Motor neuron (in vitro differentiated cells): ENCODE measurements at regions not wholly inside any gene's neighbourhood (a gene's known extent, or its start where the extent isn't known, plus 50 kb on each side); places are given as distances from the start of the nearest gene placed in this dataset.
"Not testable (repeated sequence)": the region's sequence is repeated elsewhere in the genome, so short reads cannot be mapped to it uniquely, and the experiment has no call there.

Experiments
- ATAC-seq, 8 experiments: fragments of 200-7000 bp; cut with Tn5 transposase; replicated peaks in 6 of 8; 2 replicates each; pipeline ENCODE4 v1.8.0; 2021; ENCODE audit warnings: mild to moderate bottlenecking in 8 of 8, moderate library complexity in 8 of 8
- H3K27ac ChIP-seq, 2 donors: fragments of 250-450 bp; sonication (Bioruptor Pico); 2 replicates each; pipeline ENCODE4 v1.9.0; 2021; ENCODE audit warnings: antibody characterized with exemption in 2 of 2, mild to moderate bottlenecking in 2 of 2, moderate library complexity in 1 of 2
- H3K4me1 ChIP-seq, 2 donors: fragments of 250-450 bp; sonication (Bioruptor Pico); replicated peaks in 1 of 2; 2 replicates each; pipeline ENCODE4 v1.6.1; 2021; ENCODE audit warnings: antibody characterized with exemption in 2 of 2, mild to moderate bottlenecking in 2 of 2, moderate library complexity in 1 of 2
- H3K4me3 ChIP-seq, 5 donors: fragments of 250-450 bp; sonication (Bioruptor Pico); 2 replicates each; pipeline ENCODE4 v1.9.0; 2021; ENCODE audit warnings: antibody characterized with exemption in 5 of 5, mild to moderate bottlenecking in 5 of 5, moderate library complexity in 4 of 5
- WGBS, 10 experiments: fragments of 450-650 bp; shearing (Covaris generic); methylation state at CpG; one replicate each; pipeline ENCODE4 v1.0.0; 2022; 5-methylcytosine and 5-hydroxymethylcytosine counted together
- in situ Hi-C, 9 experiments: fragments of 400-800 bp; cut with MboI; loops; one replicate each; pipeline ENCODE4 v1.15.0; 2021; ENCODE audit warnings: low sequenced_read_pairs in 9 of 9, low pct_unique_long_range_greater_than_20kb in 2 of 9; ENCODE audit not compliant: unreplicated experiment in 9 of 9

GRCh38 chr2:10221443-10221842 lies 81.3 kb upstream of the HPCAL1 start:
- H3K4me1 ChIP-seq: peaks cover 42 to 65% of the 10 kb centered on the region in 2 donors
- no peak overlapping the region for H3K27ac ChIP-seq
- no peak for ATAC-seq
- in situ Hi-C loops: no loop called here
- no peak overlapping the region for H3K4me3 ChIP-seq
- WGBS, 10 experiments: 80 to 100% (median 93%) methylated on average over 1 to 5 of the region's 11 CpGs; no CpG with 5 or more reads in 7 of the 10 experiments

- no peak for ATAC-seq
- Histone ChIP-seq H3K4me1 (peaks cover 36 to 60% of the 10 kb centered on the region in 2 donors), H3K4me3 (no peak overlapping the region), H3K27ac (no peak overlapping the region)
- 60 to 93% (median 77%) methylated on average over 1 to 11 of the region's 19 CpGs; no CpG with 5 or more reads in 2 of the 10 experiments for WGBS, 10 experiments
- in situ Hi-C loops: no loop called here
These were observed 80.5 kb upstream of the HPCAL1 start for GRCh38 chr2:10221976-10222870.

GRCh38 chr2:10223471-10223870 lies 79.2 kb upstream of the HPCAL1 start:
- Histone ChIP-seq H3K4me3 (no peak overlapping the region), H3K4me1 (peaks cover 37 to 58% of the 10 kb centered on the region in 2 donors), H3K27ac (no peak overlapping the region)
- no peak for ATAC-seq
- WGBS, 10 experiments: 20 to 60% (median 55%) methylated on average over 1 to 2 of the region's 9 CpGs; no CpG with 5 or more reads in 6 of the 10 experiments
- in situ Hi-C loops: no loop called here

GRCh38 chr2:10223932-10224720 lies 78.6 kb upstream of the HPCAL1 start:
- Histone ChIP-seq H3K4me1 (peaks cover 43 to 60% of the 10 kb centered on the region in 2 donors), H3K4me3 (no peak overlapping the region), H3K27ac (no peak overlapping the region)
- WGBS, 10 experiments: 37 to 100% (median 83%) methylated on average over 2 to 4 of the region's 16 CpGs; no CpG with 5 or more reads in 5 of the 10 experiments
- in situ Hi-C loops: no loop called here
- ATAC-seq: no peak

- no peak overlapping the region for H3K4me3 ChIP-seq
- WGBS, 10 experiments: 70 to 100% (median 100%) methylated on average over 1 to 4 of the region's 7 CpGs; no CpG with 5 or more reads in 4 of the 10 experiments
- H3K4me1 ChIP-seq: peaks cover 43 to 58% of the 10 kb centered on the region in 2 donors
- ATAC-seq: no peak
- H3K27ac ChIP-seq: no peak overlapping the region
- in situ Hi-C loops: no loop called here
These were observed 78.0 kb upstream of the HPCAL1 start for GRCh38 chr2:10224734-10225133.

- 0 to 93% (median 80%) methylated on average over 1 to 6 of the region's 15 CpGs; no CpG with 5 or more reads in 5 of the 10 experiments for WGBS, 10 experiments
- Histone ChIP-seq H3K4me1 (peaks cover 41 to 55% of the 10 kb centered on the region in 2 donors), H3K27ac (peak overlapping the region in 1 of 2 donors; percentile 1), H3K4me3 (no peak overlapping the region)
- in situ Hi-C loops: no loop called here
- peak in 6 of 8 experiments; percentile 42 to 74 (median 60) for ATAC-seq
These were observed 77.2 kb upstream of the HPCAL1 start for GRCh38 chr2:10225291-10226037.

GRCh38 chr2:10226038-10226724 lies 76.5 kb upstream of the HPCAL1 start:
- Histone ChIP-seq H3K4me3 (no peak overlapping the region), H3K27ac (peak overlapping the region in 1 of 2 donors; percentile 1), H3K4me1 (peaks cover 35 to 48% of the 10 kb centered on the region in 2 donors)
- ATAC-seq: no peak
- in situ Hi-C loops: no loop called here
- 40 to 100% (median 84%) methylated on average over 1 to 9 of the region's 19 CpGs; no CpG with 5 or more reads in 2 of the 10 experiments for WGBS, 10 experiments

- H3K27ac ChIP-seq: no peak overlapping the region
- peak in 4 of 8 experiments; percentile 8 to 63 (median 35) for ATAC-seq
- H3K4me1 ChIP-seq: peaks cover 27 to 34% of the 10 kb centered on the region in 2 donors
- in situ Hi-C loops: no loop called here
- H3K4me3 ChIP-seq: no peak overlapping the region
- WGBS, 10 experiments: 40 to 100% (median 89%) methylated on average over 1 to 8 of the region's 20 CpGs; no CpG with 5 or more reads in 1 of the 10 experiments
These were observed 73.9 kb upstream of the HPCAL1 start for GRCh38 chr2:10228611-10229365.

GRCh38 chr2:10229462-10230099 lies 73.1 kb upstream of the HPCAL1 start:
- no peak overlapping the region for H3K27ac ChIP-seq
- ATAC-seq: no peak
- in situ Hi-C loops: no loop called here
- H3K4me1 ChIP-seq: peaks cover 26 to 34% of the 10 kb centered on the region in 2 donors
- WGBS, 10 experiments: 20 to 100% (median 82%) methylated on average over 1 to 7 of the region's 9 CpGs; no CpG with 5 or more reads in 2 of the 10 experiments
- H3K4me3 ChIP-seq: no peak overlapping the region

GRCh38 chr2:10230499-10230898 lies 72.2 kb upstream of the HPCAL1 start:
- Histone ChIP-seq H3K4me1 (peaks cover 19 to 25% of the 10 kb centered on the region in 2 donors), H3K4me3 (no peak overlapping the region), H3K27ac (no peak overlapping the region)
- WGBS, 10 experiments: 64 to 100% (median 91%) methylated on average over 2 to 5 of the region's 5 CpGs; no CpG with 5 or more reads in 5 of the 10 experiments
- ATAC-seq: no peak
- in situ Hi-C loops: no loop called here

- peaks cover 17 to 21% of the 10 kb centered on the region in 2 donors for H3K4me1 ChIP-seq
- in situ Hi-C loops, H3K27ac ChIP-seq, H3K4me3 ChIP-seq, ATAC-seq: not testable (repeated sequence)
- WGBS, 10 experiments: 60 to 95% (median 89%) methylated on average over 1 to 10 of the region's 11 CpGs; no CpG with 5 or more reads in 1 of the 10 experiments
These were observed 71.8 kb upstream of the HPCAL1 start for GRCh38 chr2:10230921-10231320.
